Fibroblast of mammary gland (primary cell): ENCODE measurements at regions not wholly inside any gene's neighbourhood (a gene's known extent, or its start where the extent isn't known, plus 50 kb on each side); places are given as distances from the start of the nearest gene placed in this dataset.
A peak's percentile ranks its signal among the peaks of the same experiment; 100 is the strongest.

Experiments
- DNase-seq: peaks from one replicate; pipeline ENCODE4 v3.0.0-alpha.2; 2010; ENCODE audit warnings: low read depth
- H3K4me3 ChIP-seq: 2 replicates; pipeline ENCODE4 v1.5.1; 2011; ENCODE audit warnings: low read depth, mild to moderate bottlenecking, low read length, moderate library complexity; ENCODE audit not compliant: control insufficient read depth
- CTCF ChIP-seq: conservative IDR thresholded peaks from 2 replicates; pipeline ENCODE4 v1.5.1; 2011; ENCODE audit warnings: low read depth, low read length, inconsistent platforms; ENCODE audit not compliant: control insufficient read depth, insufficient read depth

GRCh38 chr5:17384181-17384580 is 113.8 kb upstream of the TAF11L2 start:
- H3K4me3 ChIP-seq = no peak overlapping the region
- TF ChIP-seq CTCF = no peak
- no peak for DNase-seq

GRCh38 chr5:17388717-17389116 is 109.3 kb upstream of the TAF11L2 start:
- no peak for TF ChIP-seq CTCF
- no peak overlapping the region for H3K4me3 ChIP-seq
- DNase-seq = no peak

DNA sequence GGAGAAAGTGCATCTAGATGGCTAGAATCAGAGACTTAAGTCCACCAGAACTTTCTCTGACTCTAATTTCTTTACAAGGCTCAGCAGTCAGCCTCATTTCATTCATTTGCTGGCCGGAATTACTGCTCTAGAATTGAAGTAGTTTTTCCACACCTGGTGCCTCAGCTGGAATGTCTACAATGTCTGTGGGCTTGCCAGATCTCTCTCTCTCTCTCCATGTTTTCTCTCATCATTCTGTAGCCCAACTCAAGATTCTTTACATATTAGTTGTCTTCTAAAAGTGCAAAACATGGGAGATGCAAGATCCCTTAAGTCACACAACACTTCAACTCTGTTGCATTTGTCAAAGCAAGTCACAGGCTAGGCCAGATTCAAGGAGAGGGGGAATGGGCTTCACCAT is 103.9 kb upstream of the TAF11L2 start:
- H3K4me3 ChIP-seq = no peak overlapping the region
- DNase-seq = no peak
- TF ChIP-seq CTCF = no peak

DNA sequence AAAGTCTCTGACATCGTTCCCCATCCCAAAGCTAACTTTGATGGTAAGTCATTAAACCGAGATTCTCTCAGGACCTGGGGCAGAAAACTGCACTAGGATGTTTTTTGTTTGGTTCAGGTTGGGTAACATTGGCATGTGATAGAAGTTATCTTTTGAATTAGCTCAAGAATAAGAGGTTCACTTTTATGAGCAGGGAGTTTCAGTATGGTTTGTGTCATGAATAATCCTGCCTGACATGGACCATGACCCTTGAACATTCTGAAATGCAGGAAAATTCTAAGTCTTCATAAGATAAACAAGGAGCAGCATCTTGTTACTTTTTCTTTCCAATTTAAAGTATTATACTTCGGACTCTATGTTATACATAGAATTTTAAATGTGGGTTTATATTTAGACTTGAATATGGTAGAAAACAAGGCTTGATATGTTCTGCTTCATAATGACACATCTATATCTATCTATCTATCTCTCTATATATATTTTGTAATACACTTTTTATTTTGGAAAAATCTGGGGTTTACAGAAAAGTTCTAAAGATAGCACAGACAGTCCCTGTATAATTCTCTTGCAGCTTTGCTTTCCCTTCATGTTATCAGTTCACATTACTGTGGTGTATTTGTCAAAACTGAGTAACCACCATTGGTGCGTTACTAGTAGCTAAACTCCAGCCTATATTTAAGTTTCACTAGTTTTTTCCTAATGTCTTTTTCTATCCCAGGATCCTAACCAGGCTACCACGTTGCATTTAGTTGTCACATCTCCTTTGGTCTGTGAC is 102.7 kb upstream of the TAF11L2 start:
- TF ChIP-seq CTCF = no peak
- H3K4me3 ChIP-seq = no peak overlapping the region
- DNase-seq = no peak

GRCh38 chr5:17396247-17396646 is 101.8 kb upstream of the TAF11L2 start:
- H3K4me3 ChIP-seq = no peak overlapping the region
- TF ChIP-seq CTCF = no peak
- DNase-seq = peak; percentile 49

DNA sequence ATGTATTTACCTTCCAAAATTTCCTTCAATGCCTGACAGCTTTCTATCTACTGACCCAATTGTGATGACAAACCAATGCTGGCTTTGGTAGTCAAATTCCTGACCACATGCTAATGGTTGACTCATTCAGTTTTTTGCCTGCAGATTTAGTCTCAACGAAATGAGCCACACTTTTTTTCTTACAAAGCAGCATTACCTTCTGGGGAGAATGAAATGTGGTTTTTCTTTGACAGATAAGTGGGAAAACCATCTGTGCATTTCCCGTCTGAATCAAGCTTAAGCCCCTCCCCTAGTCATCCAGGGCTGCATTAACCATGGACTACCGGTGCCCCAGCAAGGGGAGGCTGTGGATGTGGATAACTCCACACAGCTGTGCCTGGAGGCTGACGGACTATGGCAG is 99.6 kb upstream of the TAF11L2 start:
- TF ChIP-seq CTCF = no peak
- DNase-seq = peak; percentile 95
- H3K4me3 ChIP-seq = no peak overlapping the region
